GM12865 (cell line): ENCODE measurements at regions not wholly inside any gene's neighbourhood (a gene's known extent, or its start where the extent isn't known, plus 50 kb on each side); places are given as distances from the start of the nearest gene placed in this dataset.

Experiments used
- DNase-seq: peaks from one replicate; pipeline ENCODE4 v3.0.0; 2010; ENCODE audit warnings: low read depth
- H3K4me3 ChIP-seq: 2 replicates; pipeline ENCODE4 v1.5.1; 2011; ENCODE audit warnings: mild to moderate bottlenecking, low read depth, low read length, control low read depth
- TF ChIP-seq, protein P1 (sequence below): IDR thresholded peaks from 2 replicates; pipeline ENCODE4 v1.5.1; 2011; ENCODE audit warnings: low read length, control low read depth, low read depth, inconsistent platforms; ENCODE audit not compliant: insufficient read depth; ENCODE audit errors: missing control alignments

DNA sequence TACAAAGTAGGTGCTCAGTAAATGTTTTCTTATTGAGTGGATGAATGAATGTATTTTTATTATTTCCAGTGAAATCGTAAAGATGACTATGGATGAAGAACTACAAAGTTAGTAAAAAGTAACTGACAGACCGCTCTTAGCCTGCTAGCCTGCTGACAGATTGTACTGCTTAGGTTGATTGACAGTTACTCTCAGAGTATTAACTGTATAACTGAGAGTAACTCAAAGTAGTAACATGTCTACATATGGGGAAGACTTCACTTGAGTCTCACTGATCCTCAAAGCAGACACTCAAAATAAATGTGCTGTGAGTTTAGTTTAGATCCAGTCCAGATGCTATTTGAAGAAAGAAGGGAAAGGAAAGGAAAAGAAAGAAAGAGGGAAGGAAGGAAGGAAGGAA lies 272.3 kb upstream of the AMIGO2 start:
- no peak overlapping the region for H3K4me3 ChIP-seq
- DNase-seq, result no peak
- TF ChIP-seq, protein P1, sequence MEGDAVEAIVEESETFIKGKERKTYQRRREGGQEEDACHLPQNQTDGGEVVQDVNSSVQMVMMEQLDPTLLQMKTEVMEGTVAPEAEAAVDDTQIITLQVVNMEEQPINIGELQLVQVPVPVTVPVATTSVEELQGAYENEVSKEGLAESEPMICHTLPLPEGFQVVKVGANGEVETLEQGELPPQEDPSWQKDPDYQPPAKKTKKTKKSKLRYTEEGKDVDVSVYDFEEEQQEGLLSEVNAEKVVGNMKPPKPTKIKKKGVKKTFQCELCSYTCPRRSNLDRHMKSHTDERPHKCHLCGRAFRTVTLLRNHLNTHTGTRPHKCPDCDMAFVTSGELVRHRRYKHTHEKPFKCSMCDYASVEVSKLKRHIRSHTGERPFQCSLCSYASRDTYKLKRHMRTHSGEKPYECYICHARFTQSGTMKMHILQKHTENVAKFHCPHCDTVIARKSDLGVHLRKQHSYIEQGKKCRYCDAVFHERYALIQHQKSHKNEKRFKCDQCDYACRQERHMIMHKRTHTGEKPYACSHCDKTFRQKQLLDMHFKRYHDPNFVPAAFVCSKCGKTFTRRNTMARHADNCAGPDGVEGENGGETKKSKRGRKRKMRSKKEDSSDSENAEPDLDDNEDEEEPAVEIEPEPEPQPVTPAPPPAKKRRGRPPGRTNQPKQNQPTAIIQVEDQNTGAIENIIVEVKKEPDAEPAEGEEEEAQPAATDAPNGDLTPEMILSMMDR, result no peak

DNA sequence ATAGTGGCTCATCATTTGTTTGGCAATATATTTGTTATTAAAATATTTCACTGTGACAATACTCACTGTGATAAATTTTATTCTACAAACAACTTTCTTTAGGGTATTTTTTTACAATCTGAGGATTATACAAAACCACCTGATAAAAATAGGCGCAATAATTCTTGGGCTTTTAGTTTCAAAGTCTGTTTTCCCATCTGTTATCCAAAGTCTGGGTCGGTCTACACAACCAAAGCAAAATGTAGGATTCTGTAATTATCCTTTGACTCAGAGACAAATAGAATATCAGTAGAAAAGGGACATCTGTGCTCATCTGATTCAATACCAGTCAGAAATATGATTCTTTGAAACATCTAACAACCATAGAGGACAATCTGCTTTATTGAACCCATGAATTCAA lies 271.8 kb upstream of the AMIGO2 start:
- H3K4me3 ChIP-seq, result no peak overlapping the region
- TF ChIP-seq, protein P1, result no peak
- DNase-seq, result no peak

DNA sequence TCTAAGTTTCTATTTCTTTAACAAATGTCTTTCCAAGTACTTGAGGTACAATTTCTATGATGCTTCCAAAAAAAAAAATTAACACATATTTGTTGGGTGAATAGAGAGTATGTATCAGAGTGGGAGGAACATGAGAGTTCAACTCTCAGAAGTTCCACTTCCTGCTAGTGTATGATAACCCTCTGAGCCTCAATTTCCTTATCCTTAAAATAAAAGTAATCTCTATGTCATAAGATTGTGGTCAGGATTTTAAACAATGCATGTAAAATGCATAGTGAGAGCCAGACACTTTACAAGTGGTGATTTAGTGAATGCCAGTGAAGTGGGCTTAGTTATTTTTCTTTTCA lies 270.3 kb upstream of the AMIGO2 start:
- TF ChIP-seq, protein P1, result no peak
- H3K4me3 ChIP-seq, result no peak overlapping the region
- no peak for DNase-seq

DNA sequence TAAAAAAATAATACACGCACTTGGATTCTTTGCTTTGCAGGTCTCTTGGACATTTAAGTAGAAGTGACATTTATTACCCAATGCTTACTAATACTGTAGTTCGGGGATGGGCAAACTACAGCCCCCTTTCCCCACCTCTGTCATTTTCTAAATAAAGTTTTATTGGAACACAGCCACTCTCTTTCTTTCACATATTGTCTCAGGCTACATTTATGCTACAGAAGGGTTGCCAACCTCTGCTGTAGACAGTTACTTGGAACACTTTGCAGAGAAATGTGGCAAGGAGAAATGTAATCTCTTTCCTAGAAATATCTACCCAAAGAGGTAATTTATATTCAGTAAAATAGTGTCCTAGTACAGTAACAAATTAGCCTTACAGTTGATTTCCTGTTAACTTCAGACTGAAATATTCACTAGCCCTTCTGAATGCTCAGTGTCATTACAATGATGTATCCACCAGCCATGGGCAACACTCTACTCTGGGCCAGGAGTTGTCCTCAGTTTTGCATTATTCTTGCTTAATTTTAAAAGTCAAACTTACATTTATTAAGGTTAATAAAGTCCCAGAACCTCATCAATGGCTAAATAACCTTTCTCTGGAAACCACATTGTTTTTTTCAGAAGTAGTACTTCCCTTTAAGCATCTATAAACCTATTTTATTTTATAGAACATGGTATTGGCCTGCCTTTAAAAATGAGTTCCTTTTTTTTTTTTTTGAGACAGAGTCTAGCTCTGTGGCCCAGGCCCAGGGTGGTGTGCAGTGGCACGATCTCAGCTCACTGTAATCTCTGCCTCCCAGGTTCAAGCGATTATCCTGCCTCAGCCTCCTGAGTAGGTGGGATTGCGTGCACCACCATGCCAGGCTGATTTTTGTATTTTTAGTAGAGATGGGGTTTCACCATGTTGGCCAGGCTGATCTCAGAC lies 269.6 kb upstream of the AMIGO2 start:
- TF ChIP-seq, protein P1, result no peak
- no peak overlapping the region for H3K4me3 ChIP-seq
- DNase-seq, result no peak

DNA sequence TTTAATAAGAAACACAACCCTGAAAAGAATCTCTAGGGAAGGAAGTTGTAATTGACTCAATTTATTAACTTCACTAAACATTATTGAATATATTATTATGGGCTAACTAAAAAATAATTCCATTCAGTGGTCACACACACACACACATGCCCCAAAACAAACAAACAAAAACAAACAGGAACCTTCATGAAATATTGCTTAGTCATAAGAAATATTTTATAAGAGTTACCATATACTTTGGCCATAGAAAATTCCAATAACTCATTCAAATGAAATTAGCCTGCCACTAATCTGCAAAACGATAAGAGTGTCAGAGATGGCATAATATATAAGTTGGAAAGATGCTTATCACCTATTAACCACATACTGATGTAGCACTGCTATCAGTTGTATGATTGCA lies 268.4 kb upstream of the AMIGO2 start:
- H3K4me3 ChIP-seq, result no peak overlapping the region
- TF ChIP-seq, protein P1, result no peak
- no peak for DNase-seq

DNA sequence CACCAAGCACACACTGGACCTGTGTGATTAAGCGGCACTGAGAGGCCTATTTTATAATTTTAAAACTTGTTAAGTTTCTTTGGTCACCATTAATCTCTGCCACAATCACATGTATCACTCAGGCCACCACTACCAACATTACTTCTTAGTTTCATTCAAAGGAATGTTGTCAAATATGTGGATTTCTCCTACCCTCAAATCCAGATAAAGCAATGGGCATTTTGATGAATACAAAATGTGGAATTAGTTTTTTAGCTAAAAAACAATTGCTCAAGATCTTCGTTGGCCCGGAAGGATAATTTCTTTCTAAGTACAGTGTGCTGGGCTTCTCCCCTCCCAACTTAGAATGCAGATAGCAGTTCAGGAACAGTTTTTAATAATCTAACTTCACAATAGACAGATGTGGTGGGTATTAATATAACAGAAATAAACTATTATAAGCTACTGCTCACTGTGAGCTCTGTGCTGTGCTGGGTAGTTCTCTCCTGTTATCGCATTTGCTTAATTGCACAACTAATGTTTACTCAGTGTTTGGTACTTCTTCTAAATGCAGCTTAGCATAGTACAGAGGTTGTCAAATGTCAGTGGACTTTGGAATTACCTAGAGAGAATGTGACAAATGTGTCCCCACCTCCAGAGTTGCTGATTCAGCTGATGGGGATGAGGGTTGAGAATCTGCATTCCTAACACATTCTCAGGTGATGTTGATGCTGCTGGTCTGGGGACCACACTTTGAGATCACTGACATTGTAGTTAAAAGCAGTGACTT lies 266.7 kb upstream of the AMIGO2 start:
- H3K4me3 ChIP-seq, result no peak overlapping the region
- TF ChIP-seq, protein P1, result no peak
- DNase-seq, result no peak
